ENCODE measurements at regions not wholly inside any gene's neighbourhood (a gene's known extent, or its start where the extent isn't known, plus 50 kb on each side); places are given as distances from the start of the nearest gene placed in this dataset.

DNA sequence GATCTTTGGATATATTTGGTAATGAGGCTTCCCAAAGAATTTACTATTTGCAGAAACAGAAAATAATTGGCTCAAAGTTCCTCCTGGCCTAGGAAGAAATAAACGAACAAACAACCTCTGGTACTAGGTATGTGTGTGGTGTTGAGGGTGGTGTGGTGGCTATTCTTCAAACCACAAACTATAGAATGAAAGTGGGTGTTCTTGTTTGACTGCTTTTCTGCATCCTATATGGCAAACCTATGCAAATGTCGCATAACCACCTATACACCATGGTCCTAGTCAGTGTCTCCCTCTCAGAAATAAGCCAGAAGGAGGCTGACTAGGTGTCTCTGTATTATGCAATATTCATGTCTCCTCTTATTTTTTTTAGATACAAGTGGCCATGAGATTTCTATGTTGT is 106.6 kb upstream of the PCDH18 start:
- DNase-seq (ENCODE audit: low spot score) (no peak), FAIRE-seq (no peak)

DNA sequence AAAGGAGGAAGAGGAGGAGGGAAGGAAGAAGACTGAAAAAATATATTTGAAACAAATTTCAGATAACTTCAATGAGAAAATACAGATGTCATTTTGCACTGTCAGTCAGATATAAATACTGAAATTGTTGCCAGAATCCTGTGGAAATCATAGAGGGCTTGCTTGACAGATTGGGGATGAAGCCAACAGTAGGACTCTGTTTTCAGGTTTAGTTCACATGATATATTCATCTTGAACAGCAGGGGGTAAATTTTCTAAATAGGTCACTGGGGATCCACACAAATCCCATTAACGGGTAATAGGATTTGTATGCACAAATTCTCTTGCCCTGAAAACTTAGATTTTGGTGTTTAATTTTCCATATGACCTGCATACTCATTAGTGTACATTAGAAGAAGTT is 103.3 kb upstream of the PCDH18 start:
- DNase-seq (ENCODE audit: low spot score) (no peak), FAIRE-seq (no peak)

DNA sequence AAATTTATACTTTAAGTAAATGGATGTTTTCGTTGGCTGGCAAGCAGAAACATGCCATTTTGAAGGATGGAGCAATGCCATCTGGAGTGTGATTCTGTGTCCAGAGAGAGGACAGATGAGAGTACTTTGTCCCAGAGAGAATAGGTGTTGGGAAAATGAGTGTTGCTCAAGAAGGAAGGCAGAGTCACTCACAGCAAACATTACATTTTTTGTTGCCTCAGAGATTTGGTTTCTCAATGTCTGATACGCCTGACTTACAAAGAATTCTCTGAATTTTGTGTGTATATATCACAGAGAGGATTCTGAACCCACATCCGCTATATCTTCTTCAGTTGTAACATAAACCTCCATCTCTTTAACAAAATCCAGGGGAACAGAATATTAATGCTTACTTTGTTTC is 102.8 kb upstream of the PCDH18 start:
- DNase-seq (ENCODE audit: low spot score) (no peak), FAIRE-seq (no peak)

DNA sequence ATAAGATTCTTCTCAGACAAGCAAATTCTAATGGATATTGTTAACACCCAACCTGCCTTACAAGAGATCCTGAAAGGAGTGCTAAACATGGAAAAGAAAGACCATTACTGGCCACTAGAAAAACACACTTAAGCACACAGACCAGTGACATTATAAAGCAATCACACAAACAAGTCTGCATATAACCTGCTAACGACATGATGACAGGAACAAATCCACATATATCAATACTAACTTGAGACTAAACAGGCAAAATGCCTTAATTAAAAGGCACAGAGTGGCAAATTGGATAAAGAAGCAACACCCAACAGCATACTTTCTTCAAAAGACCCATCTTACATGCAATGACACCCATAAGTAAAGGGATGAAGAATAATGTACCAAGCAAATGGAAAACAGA is 100.5 kb upstream of the PCDH18 start:
- FAIRE-seq (no peak), DNase-seq (ENCODE audit: low spot score) (no peak)

DNA sequence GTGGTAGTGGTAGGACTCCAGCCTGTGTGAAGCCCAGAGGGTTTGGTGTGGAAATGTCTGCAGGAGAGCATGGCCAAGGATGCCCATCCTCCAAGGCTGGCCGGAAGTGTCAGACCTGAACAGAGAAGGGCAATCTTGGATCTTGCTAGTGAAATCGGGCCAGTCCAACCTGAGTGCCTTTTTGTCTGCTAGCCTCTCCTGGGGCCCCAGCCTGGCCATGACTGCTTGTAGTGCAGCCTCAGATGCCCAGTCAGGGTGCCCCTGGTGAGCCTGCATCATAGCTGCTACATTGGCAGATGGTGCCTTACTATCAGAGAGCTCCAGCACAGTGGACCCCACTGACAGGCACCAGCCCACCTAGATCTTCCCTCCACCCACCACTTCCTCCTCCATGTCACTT is 99.3 kb upstream of the PCDH18 start:
- DNase-seq (ENCODE audit: low spot score) (no peak), FAIRE-seq (no peak)

DNA sequence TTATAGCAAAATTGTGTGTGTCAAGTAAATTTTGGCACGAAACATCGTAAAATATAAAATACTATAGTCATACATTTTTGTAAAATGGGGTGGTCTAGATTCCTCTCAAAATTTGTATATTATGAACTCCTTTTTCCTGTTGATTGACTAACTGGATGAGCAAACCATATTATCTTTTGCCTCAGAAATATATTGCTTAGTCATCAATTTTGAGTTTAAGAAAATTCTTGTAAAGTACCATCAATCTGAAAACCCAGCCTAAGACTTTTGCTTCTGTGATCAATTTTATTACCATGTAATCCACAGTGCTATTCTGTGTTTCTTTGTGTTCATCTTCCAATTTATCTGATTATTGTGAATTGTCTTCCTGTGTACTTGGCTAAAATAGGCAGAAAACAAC is 98.0 kb upstream of the PCDH18 start:
- FAIRE-seq (no peak), DNase-seq (ENCODE audit: low spot score) (no peak)

DNA sequence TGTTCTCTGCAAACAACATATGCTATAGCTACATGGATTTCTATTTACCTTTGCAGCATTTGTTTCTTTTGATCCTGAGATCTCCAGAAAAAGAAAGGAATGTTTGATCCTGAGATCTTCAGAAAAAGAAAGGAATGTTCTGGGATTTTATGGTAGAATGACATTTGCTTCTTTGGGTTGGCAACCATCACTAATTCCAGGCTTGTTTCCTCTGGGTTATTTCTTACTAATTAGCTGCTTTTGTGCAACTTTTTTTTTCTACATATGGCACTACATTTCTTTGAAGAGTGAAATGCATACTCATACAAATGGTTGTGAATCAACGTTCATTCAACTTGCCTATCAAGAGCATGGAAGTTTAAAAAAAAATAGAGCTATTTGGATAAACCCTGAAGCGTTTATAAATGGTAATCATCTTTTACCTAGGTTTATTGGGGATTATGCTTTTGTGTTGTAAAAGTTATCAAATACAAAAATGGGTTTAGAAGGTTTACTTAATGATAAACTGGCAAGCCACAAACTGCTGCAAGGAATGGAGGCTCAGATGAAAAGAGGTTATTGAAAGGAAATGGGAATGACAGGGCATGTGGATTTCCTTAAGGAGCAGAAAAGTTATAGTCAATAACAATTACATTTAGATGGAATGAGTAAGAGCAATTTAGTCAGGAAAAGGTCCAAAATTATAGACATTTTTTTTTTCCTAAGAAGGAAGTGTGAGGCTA is 95.6 kb upstream of the PCDH18 start:
- DNase-seq (ENCODE audit: low spot score) (no peak), FAIRE-seq (no peak)

DNA sequence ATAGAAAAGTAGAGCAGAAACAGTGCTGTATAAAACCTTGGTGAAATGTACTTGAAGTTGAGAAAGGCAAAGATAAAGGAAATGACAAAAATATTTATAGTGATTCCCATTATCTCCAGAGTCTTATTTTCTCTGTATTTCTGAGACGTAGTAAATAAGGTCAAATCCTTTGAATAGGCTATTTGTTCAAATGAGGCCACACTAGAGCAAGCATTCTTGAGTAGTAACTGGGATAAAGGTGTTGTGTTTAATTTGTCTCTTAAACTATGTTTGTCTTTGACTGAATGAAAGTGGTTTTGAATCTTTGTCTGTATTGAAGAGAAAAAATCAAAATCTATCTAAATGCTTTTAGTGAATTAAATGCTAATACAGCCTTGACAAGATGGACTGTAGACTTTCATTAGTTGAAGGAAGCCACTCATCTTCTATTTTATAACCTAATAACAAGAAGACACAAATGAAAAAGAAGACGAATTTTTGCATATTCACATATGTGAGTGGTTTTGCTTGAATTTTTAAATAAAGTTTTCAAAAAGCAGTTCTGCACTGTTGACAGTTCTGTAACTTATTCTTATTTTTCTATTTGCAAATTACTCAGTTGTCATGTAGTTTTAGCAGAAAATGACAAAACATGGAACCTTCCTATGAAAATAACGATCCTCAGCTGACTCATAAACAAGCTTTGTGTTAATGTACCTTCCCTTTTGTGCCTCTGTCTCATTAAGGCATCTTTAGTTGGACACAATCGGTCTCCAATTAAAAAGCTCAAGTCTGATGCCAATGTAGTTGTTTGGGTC is 94.8 kb upstream of the PCDH18 start:
- FAIRE-seq (no peak), DNase-seq (ENCODE audit: low spot score) (no peak)

DNA sequence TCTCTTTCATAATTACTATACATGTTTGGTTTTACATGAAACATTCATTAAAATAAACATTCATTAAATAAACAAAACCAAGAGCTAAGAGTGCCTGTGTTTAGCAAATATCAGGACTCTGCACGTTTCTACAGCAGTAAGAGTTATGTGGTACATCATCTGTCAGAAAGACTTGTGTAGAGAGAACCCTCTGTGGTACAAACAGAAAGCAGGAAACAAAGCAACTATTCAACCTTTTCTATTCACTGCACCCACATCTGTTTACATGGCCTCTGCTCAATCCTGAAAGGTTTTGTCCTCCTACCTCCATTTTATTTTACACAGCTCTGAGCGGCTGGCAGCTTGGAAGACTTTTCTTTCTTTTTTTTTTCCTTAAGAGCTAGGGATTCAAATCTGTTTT is 90.7 kb upstream of the PCDH18 start:
- DNase-seq (ENCODE audit: low spot score) = no peak
- FAIRE-seq = no peak

DNA sequence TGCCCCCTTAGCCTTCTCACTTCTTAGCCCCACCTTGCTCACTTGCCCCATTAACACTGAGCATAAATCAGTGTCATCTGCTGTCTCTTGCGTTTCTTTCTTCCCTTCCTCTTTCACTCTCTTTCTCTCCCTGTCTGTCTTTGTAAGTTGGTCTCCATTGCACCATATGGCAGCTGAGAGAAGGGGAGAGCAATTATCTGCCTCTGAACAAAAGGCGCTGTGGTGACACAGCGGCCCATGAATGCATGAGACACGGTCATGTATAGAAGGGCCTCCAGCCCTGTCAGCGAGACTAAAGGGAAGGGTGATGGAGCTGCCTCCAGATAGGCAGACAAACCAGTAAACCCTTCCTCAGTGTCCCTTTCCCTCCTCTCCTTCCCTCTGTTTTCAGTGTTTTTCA is 88.8 kb upstream of the PCDH18 start:
- FAIRE-seq = no peak
- no peak for DNase-seq (ENCODE audit: low spot score)

DNA sequence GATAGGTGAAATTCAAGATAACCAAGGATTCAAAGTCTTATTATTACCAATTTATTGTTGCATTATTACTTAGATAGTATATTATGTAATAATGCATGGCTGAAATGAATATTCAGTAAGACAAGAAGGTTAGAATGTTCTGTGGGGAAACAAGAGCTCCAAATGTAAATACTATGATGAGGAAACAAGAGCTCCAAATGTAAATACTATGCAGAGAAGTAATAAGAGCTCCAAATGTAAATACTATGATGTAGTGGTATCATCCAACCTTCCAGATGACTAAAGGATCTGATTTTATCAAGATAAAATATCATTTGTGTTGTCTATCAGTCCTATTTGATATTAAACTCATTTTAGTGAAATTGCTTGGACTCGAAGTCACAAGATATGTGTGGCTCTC is 82.2 kb upstream of the PCDH18 start:
- FAIRE-seq (no peak), DNase-seq (ENCODE audit: low spot score) (no peak)

DNA sequence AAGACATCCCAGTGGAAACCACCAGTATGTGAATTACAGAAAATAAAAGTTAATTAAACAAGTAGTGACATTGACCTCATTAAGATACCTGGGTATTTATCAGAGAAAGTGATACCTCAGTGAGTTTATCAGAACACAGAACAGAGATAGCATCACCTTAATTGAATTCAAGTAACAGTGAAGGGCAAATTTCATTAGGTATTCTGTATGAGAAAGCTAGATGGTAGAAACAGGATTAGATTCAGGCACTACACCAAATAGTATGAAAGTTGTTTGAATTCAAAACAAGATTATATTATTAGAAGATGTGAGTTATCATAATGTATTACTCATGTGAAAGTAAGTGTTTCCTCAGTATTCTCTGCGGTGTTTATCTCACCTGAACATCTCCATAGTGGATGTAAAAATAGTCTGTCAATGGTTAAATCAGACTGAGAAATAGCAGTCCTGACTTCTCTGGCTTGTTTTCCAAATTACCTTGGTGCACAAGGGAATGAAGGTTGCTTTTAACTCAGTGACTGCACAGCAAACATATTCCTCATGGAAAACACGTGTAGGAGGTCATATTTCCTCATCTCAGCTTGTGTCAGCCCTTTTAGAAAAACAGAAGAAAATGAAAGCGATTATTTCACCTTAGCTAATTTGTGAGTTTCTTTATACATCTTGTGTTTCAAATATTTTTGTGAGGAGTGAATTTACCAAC is 79.9 kb upstream of the PCDH18 start:
- FAIRE-seq (no peak), DNase-seq (ENCODE audit: low spot score) (no peak)

DNA sequence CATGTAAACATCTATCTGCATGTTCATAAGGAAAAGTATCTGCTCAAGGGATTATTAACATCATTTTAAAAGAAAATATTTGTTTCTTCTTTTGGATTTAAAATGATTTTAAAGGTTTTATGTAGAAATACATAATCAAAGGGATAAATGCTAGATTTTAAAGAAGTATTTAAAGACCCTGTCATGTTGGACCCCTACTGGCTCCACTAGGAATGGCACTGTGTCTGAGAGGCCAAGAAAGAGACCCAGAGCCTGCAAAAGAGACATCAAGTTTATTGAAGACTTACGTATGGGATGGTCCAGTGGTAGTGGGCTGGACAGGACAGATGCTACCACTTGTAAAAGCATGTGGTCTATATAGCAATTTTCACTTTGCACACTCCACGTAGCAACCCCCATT is 78.7 kb upstream of the PCDH18 start:
- no peak for DNase-seq (ENCODE audit: low spot score)
- FAIRE-seq = no peak

DNA sequence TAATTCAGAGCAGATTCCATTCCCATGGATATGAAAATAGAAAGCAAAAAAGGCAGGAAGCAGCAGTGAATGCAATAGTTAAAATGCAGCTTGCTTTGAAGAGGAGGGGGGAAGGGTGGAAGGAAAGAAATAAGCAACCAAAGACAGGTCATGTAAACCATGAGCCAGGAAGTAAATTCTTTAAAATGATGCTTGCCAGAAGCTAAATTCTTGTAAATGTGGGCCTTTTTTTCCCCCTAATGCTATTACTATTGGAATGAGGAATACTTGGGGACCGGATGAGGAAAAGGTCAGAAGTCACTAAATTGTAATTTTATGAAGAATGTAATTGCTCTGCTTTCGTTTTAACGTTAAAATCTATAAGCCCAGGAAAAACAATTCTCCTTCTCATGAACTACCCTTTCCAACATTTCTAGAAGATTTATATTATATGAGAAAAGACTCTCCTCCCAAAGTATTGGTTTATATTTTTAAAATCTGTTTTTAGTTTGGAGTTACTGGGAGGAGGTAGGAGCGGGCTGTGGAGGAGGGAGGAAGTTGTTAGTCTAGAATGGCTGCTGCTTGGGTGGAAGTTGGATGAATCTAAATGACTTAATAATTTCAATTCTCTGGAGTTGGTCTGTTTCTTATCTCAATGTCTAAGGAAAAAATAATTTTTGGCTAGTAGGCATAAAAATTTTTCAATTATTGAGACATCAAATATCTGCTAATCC is 77.6 kb upstream of the PCDH18 start:
- DNase-seq (ENCODE audit: low spot score) = no peak
- no peak for FAIRE-seq

DNA sequence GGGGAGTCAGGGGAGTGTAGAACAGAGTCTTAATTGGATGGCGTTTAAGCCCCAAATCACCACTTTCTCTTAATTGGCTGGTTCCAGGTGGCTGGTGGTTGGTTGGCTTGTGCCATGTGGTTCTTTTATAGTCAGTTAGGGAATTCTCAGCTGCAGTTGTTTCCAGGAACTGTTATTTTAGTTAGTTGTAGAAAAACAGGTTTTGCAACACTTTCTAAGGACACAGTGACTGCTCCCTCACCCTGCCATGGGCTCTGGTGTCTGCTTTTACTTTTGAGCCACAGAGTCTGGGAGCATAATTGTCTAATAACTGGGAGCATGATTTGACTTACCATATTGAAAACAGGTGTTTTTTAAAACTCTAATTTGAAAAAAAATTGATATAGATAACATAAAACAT is 75.8 kb upstream of the PCDH18 start:
- DNase-seq (ENCODE audit: low spot score) (no peak), FAIRE-seq (no peak)

DNA sequence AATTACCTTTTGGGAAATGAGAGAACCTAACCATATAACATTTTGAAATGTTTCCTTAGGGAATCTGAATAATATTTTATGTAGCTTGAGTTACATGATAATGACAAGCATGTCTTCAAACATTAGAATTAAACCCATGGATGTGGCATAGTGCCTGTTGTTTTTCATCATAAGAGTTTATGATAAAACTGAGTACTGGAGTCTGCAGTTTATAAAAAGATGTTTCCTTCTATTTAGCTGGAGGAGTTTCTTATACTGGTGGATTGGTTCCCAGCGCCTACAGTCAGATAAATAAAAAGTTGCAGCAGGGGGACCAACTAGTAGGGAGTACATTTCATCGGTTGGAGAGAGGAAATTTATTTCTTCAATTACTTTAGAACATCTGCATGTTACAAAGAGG is 70.1 kb upstream of the PCDH18 start:
- DNase-seq (ENCODE audit: low spot score) (no peak), FAIRE-seq (no peak)

DNA sequence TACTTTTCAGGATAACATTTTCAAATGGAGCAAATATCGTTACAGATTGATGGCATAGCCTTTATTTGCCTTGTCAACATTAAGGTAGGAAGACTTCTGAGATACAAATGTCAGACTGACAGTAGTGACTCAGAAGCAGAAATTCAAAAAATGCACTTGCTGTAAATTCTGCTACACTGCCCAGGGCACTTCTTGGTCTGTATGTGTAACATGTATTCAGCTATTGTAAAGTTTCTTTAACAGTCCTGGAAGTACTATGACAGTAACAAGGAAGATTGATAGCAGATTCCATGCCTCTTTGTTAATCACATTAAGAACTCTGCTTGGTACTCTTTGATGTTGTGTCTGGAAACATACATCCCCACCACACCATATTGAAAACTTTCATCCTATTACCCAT is 69.6 kb upstream of the PCDH18 start:
- FAIRE-seq (no peak), DNase-seq (ENCODE audit: low spot score) (no peak)

DNA sequence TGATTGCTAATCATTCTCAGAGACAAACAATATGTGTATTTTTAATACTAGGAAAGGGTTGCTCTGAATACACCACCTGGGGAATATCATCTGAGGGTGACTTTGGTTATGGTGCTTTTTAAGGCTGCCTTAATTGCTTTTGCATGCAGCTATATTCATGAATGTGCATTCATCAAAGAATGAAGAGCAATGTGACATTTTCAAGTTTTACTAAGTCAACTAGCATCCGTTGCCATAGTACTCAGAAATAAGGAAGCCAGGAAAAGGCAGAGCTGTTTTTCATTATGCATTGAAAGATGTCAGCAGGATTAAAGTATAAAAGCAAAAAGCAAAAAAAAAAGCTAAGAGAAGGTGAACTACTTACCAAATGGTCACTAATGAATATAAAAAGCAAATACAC is 67.4 kb upstream of the PCDH18 start:
- no peak for FAIRE-seq
- DNase-seq (ENCODE audit: low spot score) = no peak

DNA sequence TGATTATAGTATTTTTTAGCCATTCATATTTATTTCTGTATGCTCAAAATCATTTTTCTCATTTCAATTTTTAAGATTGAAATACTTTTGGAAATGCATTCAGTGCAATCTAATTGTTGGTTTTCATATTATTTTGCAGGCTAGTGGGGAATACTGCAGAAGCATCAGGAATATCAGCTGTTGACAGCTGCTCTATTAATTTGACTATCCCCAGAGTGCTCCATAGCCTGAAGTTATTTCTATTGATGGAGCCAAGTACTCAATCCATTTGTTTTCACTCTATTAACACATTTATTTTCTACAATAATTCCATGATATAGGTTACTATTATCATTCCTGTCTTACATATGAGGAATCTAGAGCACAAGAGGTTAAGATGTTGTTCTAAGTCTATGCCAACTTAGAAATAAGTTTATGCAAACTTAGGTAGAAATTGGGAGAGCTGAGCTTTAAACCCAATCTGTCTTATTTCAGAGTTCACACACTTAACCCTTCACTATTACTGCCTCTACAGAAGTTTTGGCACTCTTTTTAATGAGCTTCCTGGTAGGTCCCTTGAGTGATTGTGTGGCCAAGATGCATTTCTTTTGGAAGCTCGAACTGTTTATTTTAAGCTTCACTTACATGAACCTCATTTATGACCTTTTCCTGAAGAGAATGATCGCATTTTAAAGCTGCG is 65.6 kb upstream of the PCDH18 start:
- DNase-seq (ENCODE audit: low spot score) (no peak), FAIRE-seq (no peak)

DNA sequence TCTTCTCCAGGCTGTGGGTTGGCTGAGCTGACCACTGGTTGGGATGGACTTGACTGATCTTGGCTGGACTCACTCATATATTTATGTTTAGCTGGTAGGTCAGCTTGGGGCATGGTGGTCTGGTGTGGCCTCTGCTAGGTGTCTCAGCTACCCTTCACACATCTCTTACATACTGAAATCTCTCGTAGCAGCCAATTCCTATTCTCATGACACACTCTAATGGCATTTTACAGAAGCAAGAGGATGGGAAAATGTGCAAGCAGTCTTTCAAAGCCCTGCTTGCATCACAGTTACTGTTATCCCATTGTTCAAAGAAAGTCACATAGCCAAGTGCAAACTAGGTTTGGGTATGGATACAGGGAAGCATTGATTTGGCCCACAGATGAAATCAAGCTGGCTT is 55.5 kb upstream of the PCDH18 start:
- DNase-seq (ENCODE audit: low spot score) = no peak
- no peak for FAIRE-seq

DNA sequence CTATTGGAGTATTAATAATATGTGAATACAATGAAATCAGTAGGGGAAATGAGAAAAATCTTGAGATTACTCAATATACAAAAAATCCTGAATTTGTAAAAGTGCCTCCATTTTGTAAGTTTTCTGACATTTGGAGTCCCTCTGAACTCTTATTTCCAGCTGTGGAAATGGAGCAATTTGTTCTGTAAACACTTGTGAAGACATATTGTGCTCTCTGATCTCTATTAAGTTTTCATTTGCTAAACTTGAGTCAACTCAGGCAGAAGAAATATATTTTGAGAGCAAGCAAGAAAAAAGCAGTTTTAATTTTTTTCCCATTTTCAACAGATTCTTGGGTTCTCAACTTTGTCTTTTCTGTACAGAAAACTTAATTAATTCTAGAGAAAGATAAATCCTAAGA is 51.4 kb upstream of the PCDH18 start:
- no peak for FAIRE-seq
- no peak for DNase-seq (ENCODE audit: low spot score)

Measured in urothelium cell line (cell line).